CD4-positive, alpha-beta T cell (primary cell): ENCODE measurements at regions not wholly inside any gene's neighbourhood (a gene's known extent, or its start where the extent isn't known, plus 50 kb on each side); places are given as distances from the start of the nearest gene placed in this dataset.
"Not testable (repeated sequence)": the region's sequence is repeated elsewhere in the genome, so short reads cannot be mapped to it uniquely, and the experiment has no call there.

Experiments used
- ATAC-seq: fragments of 200-7000 bp; cut with Tn5 transposase; one replicate; pipeline ENCODE4 v1.10.0; 2022; ENCODE audit warnings: mild to moderate bottlenecking; ENCODE audit not compliant: poor library complexity
- CTCF ChIA-PET: fragments of 350-600 bp; sonication (Branson Sonifier 250); formaldehyde crosslinking; loops from one replicate; lab custom pipeline; 2021; ENCODE audit warnings: antibody characterized with exemption, inconsistent platforms; lab: Charles Lee
- POLR2A ChIA-PET: fragments of 350-600 bp; sonication (Branson Sonifier 250); formaldehyde crosslinking; loops from one replicate; lab custom pipeline; 2021; ENCODE audit warnings: antibody characterized with exemption, inconsistent platforms; lab: Charles Lee
- DNase-seq, 14 experiments: peaks; one replicate each; pipeline ENCODE4 v3.0.0-alpha.2; 2013 to 2020; ENCODE audit warnings: mixed read lengths in 2 of 14
- H3K27ac ChIP-seq, 2 donors: one replicate each; pipeline versions ENCODE4 v1.5.1 to v1.7.0; 2013; ENCODE audit warnings: low read length in 2 of 2, low read depth in 1 of 2, mild to moderate bottlenecking in 1 of 2
- H3K27me3 ChIP-seq, 2 experiments: 1 replicate in 1 of 2; 2 replicates in 1 of 2; pipeline versions ENCODE4 v1.6.1 to v1.7.0; 2013; ENCODE audit warnings: low read length in 2 of 2, control low read depth in 1 of 2, mild to moderate bottlenecking in 1 of 2, moderate library complexity in 1 of 2; ENCODE audit not compliant: insufficient read depth in 2 of 2, control insufficient read depth in 1 of 2
- H3K36me3 ChIP-seq: one replicate; pipeline ENCODE4 v1.6.1; 2013; ENCODE audit warnings: low read length, control low read depth; ENCODE audit not compliant: insufficient read depth
- H3K4me1 ChIP-seq: one replicate; pipeline ENCODE4 v1.6.1; 2013; ENCODE audit warnings: low read length, control low read depth; ENCODE audit not compliant: insufficient read depth
- H3K4me3 ChIP-seq: one replicate; pipeline ENCODE4 v1.5.1; 2013; ENCODE audit warnings: mild to moderate bottlenecking, low read length, moderate library complexity
- H3K9me3 ChIP-seq, 2 experiments: 1 replicate in 1 of 2; 2 replicates in 1 of 2; pipeline versions ENCODE4 v1.6.1 to v1.7.0; 2013; ENCODE audit warnings: low read length in 2 of 2, mild to moderate bottlenecking in 2 of 2, control low read depth in 1 of 2, moderate library complexity in 1 of 2; ENCODE audit not compliant: control insufficient read depth in 1 of 2, insufficient read depth in 1 of 2
- H3K27ac Mint-ChIP-seq: one replicate; pipeline ENCODE4 v1.8.0; 2020; ENCODE audit warnings: mixed read lengths
- H3K27me3 Mint-ChIP-seq: one replicate; pipeline ENCODE4 v1.8.0; 2021; ENCODE audit warnings: mixed read lengths
- H3K36me3 Mint-ChIP-seq: one replicate; pipeline ENCODE4 v1.8.0; 2021; ENCODE audit warnings: low read depth, mixed read lengths
- H3K4me1 Mint-ChIP-seq: one replicate; pipeline ENCODE4 v1.8.0; 2021; ENCODE audit warnings: low read depth, mixed read lengths
- H3K4me3 Mint-ChIP-seq: one replicate; pipeline ENCODE4 v1.8.0; 2020; ENCODE audit warnings: mild to moderate bottlenecking, mixed read lengths
- H3K9me3 Mint-ChIP-seq: one replicate; pipeline ENCODE4 v1.8.0; 2020; ENCODE audit warnings: mixed read lengths
- intact Hi-C, 2 experiments: fragments of 100-400 bp; cut with DNase I in 1 of 2; cut with micrococcal nuclease in 1 of 2; formaldehyde crosslinking; loops; one replicate each; pipeline versions ENCODE4 v1.15.1 to v1.9.0; 2023 to 2025; cut with DNase I, micrococcal nuclease

DNA sequence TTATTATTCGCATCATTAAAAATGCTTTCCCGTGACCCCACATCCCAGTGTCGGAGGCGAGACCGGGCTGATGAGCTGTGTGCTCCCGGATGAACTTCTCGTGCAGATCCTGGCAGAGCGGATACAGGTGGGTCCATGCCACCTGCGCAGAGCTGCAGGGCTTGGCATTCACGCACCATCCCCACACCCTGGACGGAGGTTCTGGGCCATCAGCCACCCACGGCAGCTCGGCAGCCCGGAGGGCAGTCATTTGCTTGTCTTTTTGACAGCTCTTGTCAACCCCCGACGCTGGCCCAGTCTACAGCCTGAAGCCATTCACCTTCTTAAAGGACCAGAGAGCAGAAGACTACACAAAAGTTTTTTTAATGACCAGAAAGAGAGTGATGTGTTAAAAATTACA is 166.7 kb upstream of the NBPF12 start:
- DNase-seq, H3K36me3 ChIP-seq, H3K4me3 Mint-ChIP-seq, H3K27me3 Mint-ChIP-seq, H3K36me3 Mint-ChIP-seq, intact Hi-C loops, ATAC-seq, POLR2A ChIA-PET, H3K9me3 ChIP-seq, H3K4me1 ChIP-seq, H3K27ac ChIP-seq, H3K4me1 Mint-ChIP-seq, H3K9me3 Mint-ChIP-seq, H3K27ac Mint-ChIP-seq, H3K4me3 ChIP-seq, CTCF ChIA-PET, H3K27me3 ChIP-seq: not testable (repeated sequence)

- H3K4me1 Mint-ChIP-seq, H3K4me3 ChIP-seq, POLR2A ChIA-PET, CTCF ChIA-PET, H3K27me3 Mint-ChIP-seq, H3K27ac ChIP-seq, H3K4me1 ChIP-seq, H3K27ac Mint-ChIP-seq, intact Hi-C loops, H3K9me3 ChIP-seq, ATAC-seq, H3K4me3 Mint-ChIP-seq, DNase-seq, H3K27me3 ChIP-seq, H3K9me3 Mint-ChIP-seq, H3K36me3 Mint-ChIP-seq, H3K36me3 ChIP-seq: not testable (repeated sequence)
Observed at GRCh38 chr1:146770998-146771397, 167.1 kb upstream of the NBPF12 start.

DNA sequence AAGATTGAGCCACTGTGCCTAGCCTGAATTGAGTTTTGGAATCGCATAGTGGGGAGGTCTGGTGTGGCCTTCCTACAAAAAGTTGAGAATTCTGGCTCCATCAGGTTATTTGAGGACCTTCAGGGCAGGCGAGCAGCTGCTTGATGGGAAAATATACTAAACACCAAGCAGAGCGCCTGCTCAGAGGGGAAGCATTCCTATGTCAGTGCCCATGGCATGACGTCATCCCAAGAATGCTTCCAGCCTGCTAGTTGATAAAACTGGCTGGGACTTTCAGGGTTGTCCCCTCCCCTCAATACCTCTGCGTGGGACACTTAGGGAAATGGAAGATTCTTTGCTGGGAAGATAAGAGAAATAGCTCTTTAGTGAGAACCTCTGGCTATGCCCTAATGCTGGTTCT is 174.9 kb upstream of the NBPF12 start:
- H3K36me3 ChIP-seq, CTCF ChIA-PET, H3K4me3 ChIP-seq, H3K4me1 ChIP-seq, H3K9me3 Mint-ChIP-seq, H3K4me1 Mint-ChIP-seq, ATAC-seq, H3K9me3 ChIP-seq, H3K27me3 ChIP-seq, intact Hi-C loops, H3K27ac ChIP-seq, DNase-seq, H3K27ac Mint-ChIP-seq, H3K36me3 Mint-ChIP-seq, H3K4me3 Mint-ChIP-seq, H3K27me3 Mint-ChIP-seq, POLR2A ChIA-PET: not testable (repeated sequence)

- H3K9me3 ChIP-seq, CTCF ChIA-PET, H3K36me3 Mint-ChIP-seq: not testable (repeated sequence)
Observed at GRCh38 chr1:146756858-146757257, 181.3 kb upstream of the NBPF12 start.

DNA sequence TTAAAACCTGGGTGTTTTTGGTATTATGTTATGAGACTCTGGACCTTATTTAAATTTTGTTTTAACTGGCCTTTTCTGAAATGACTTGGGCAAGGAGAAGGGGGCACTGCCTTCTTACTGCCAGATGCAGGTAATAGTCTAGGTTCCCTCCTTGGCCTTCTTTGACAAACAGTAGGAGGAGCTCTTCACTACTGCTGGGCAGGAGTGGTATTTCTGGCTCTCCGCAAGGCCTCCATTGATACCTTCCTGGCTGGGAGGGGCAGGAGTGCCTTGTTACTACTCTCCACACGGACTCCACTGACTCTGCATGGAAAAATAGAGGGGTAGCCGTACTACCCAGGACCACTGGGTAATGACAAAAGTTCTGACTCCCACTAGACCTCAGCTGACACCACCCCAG is 189.4 kb upstream of the NBPF12 start:
- H3K4me3 ChIP-seq, DNase-seq, H3K36me3 Mint-ChIP-seq, H3K27me3 ChIP-seq, H3K27ac Mint-ChIP-seq, H3K36me3 ChIP-seq, H3K9me3 ChIP-seq, ATAC-seq, POLR2A ChIA-PET, H3K9me3 Mint-ChIP-seq, intact Hi-C loops, H3K27ac ChIP-seq, H3K4me1 ChIP-seq, CTCF ChIA-PET, H3K27me3 Mint-ChIP-seq, H3K4me1 Mint-ChIP-seq, H3K4me3 Mint-ChIP-seq: not testable (repeated sequence)

More at GRCh38 chr1:146756858-146757257, 181.3 kb upstream of the NBPF12 start:
- POLR2A ChIA-PET, H3K27me3 Mint-ChIP-seq, H3K4me1 ChIP-seq, ATAC-seq, H3K36me3 ChIP-seq, intact Hi-C loops, H3K27ac ChIP-seq, H3K27me3 ChIP-seq, DNase-seq, H3K27ac Mint-ChIP-seq, H3K4me3 Mint-ChIP-seq, H3K4me1 Mint-ChIP-seq, H3K9me3 Mint-ChIP-seq, H3K4me3 ChIP-seq: not testable (repeated sequence)

- not testable (repeated sequence) for H3K27ac ChIP-seq
Observed at GRCh38 chr1:146731981-146732680, 206.0 kb upstream of the NBPF12 start.

GRCh38 chr1:146729642-146730344 is 208.3 kb upstream of the NBPF12 start:
- ATAC-seq, H3K36me3 Mint-ChIP-seq, H3K4me1 ChIP-seq, H3K36me3 ChIP-seq, H3K4me3 ChIP-seq, H3K27ac ChIP-seq, H3K27ac Mint-ChIP-seq, intact Hi-C loops, POLR2A ChIA-PET, H3K4me3 Mint-ChIP-seq, DNase-seq, H3K4me1 Mint-ChIP-seq, H3K27me3 ChIP-seq, CTCF ChIA-PET, H3K9me3 Mint-ChIP-seq, H3K9me3 ChIP-seq, H3K27me3 Mint-ChIP-seq: not testable (repeated sequence)

More at GRCh38 chr1:146731981-146732680, 206.0 kb upstream of the NBPF12 start:
- H3K9me3 ChIP-seq, CTCF ChIA-PET, DNase-seq, H3K9me3 Mint-ChIP-seq, H3K4me3 Mint-ChIP-seq, H3K4me1 Mint-ChIP-seq, POLR2A ChIA-PET, ATAC-seq, H3K27me3 Mint-ChIP-seq, H3K36me3 Mint-ChIP-seq, H3K27ac Mint-ChIP-seq, H3K4me1 ChIP-seq, H3K36me3 ChIP-seq, H3K4me3 ChIP-seq, intact Hi-C loops, H3K27me3 ChIP-seq: not testable (repeated sequence)
